Activated naive CD4-positive, alpha-beta T cell (primary cell): ENCODE measurements at regions not wholly inside any gene's neighbourhood (a gene's known extent, or its start where the extent isn't known, plus 50 kb on each side); places are given as distances from the start of the nearest gene placed in this dataset.

Experiments used
- DNase-seq, 4 experiments: peaks; one replicate each; lab custom pipeline; 2025; lab: John Stamatoyannopoulos, UW

GRCh38 chr16:7183768-7184167 lies 148.9 kb upstream of the RBFOX1 start:
- no peak for DNase-seq

DNA sequence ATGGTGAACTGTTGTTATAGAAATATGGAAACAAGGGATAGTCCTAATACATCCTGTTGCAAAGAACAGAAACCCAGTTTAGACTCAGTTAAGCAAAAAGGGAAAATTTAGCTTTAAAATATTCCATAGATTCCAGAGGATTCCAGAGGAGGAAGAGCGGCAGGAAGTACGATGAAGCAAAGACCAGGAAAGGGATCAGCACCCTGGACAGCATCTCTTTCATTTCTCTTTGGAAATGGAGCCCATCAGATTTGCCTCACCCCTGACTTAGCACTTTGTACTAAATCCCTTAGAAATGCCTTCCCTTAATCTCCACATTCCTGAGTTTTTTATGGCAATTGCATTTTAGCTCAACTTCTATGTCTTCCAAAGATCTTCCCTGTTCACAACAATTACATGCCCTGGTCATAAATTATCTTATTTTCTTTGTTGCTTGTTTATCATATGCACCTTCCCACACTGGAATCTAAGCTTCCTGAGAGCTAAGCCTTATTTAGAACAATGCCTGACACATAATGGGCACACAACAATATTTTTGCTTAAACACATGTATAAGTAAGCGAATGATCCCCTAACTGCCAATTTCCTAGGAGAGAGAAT lies 150.0 kb upstream of the RBFOX1 start:
- no peak for DNase-seq

- no peak for DNase-seq
These were observed 154.8 kb upstream of the RBFOX1 start for GRCh38 chr16:7177875-7178274.

DNA sequence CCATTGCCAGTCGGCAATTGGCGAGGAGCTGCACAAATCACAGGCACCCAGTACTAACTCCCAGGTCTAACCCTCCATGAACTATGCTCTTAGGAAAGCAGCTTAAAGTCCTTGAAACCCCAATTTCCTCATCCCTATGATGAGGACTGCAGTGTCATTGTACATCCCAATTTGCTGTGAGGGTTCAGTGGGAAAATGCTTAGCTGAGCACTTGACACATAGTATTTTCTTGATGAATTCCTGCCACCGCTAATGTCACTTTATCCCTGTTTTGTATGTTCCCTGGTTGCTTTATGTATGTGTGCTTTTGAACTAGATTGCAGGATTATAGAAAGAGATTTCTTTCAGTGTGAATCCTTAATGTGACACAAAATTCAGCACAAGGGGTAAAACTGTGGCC lies 161.5 kb upstream of the RBFOX1 start:
- no peak for DNase-seq

DNA sequence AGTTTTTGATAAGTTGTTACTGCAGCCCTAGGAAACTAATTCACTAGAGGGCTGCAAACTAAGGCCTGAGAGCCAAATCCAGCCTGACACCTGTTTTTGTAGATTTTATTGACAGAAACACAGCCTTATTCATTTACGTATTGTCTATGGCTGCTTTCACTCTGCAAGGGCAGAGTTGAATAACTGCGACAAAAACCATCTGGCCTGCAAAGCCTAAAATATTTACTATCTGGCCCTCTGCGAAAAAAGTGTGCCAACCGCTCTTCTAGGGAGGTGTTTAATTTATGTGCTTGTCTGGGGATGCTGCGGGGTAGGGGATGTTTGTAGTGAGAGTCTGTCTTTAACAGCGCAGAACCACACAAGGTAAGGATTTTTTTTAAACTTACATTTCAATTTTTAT lies 165.0 kb upstream of the RBFOX1 start:
- no peak for DNase-seq

GRCh38 chr16:7161891-7162290 lies 170.8 kb upstream of the RBFOX1 start:
- no peak for DNase-seq

DNA sequence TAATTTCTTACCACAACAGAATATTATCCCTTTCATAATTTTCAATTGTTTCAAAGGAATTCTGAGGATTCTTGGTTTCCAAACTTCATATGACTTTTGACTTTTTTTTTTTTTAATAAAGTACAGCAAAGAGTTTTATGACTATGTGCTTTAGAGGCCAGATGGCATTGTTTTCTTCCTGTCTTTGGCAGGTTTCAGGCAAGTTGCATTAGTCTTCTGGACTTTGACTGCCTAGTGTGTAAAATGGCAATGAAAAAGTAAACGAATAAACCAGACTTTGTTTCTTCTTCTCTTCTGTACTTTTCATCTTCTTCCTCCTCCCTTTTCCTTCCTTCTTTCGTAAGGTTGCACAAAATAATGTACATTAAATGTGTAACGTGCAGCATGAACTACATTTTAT lies 172.6 kb upstream of the RBFOX1 start:
- DNase-seq, result no peak

DNA sequence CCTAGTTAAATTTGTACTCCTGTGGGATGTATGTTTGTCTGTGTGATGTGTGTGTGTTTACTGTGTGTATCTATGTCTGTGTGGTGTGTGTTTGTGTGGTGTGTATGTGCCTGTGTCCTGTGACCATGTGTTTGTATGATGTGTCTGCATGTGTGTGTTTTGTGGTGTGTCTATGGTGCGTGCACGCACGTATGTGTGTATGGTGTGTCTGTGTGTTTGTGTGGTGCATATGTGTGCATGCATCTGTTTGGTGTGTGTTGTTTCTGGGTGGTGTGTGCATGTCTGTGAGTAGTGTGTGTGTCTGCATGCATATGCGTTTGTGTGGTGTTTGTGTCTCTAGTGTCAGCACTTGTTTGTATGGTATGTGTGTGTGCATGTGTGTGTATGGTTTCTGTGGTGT lies 174.2 kb upstream of the RBFOX1 start:
- DNase-seq, result no peak

DNA sequence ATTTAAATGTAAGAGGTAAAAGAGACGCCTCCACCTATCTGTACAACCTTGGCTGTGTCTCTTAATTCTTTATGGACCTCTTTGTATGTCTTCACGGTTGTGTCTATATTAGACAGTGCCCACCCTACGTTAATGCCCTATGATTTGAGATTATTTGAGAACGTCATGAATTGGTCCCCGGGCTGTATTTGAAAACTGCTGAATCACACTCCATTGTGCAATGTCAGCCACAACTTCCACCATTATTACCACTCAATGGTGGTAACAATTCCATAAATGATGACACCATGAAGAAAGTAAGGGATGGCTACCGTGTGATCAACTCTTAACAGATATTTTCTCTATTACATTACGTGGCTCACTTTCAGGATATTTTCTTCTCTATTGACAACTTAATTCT lies 182.4 kb upstream of the RBFOX1 start:
- DNase-seq, result no peak

- DNase-seq, result no peak
These were observed 184.0 kb upstream of the RBFOX1 start for GRCh38 chr16:7148606-7149005.

DNA sequence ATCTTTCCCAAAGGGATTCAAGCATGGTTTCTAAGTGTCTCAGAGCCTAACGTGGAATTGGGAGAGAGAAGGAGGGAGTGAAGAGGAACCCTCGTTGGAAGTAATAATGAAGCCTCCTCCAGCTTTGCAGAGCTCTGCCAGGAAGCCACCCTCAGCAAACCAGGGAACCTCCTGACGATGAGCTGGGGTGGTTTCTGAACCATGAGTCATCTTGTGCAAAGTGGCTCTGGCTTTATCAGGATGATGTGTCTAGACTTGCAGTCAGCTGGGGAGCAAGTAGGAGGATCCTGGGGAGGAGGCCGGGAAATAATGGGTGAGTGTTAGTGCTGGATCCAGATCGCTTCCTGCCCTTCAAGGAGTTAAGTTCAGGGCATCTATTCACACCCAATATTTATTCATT lies 191.7 kb upstream of the RBFOX1 start:
- DNase-seq, result no peak

DNA sequence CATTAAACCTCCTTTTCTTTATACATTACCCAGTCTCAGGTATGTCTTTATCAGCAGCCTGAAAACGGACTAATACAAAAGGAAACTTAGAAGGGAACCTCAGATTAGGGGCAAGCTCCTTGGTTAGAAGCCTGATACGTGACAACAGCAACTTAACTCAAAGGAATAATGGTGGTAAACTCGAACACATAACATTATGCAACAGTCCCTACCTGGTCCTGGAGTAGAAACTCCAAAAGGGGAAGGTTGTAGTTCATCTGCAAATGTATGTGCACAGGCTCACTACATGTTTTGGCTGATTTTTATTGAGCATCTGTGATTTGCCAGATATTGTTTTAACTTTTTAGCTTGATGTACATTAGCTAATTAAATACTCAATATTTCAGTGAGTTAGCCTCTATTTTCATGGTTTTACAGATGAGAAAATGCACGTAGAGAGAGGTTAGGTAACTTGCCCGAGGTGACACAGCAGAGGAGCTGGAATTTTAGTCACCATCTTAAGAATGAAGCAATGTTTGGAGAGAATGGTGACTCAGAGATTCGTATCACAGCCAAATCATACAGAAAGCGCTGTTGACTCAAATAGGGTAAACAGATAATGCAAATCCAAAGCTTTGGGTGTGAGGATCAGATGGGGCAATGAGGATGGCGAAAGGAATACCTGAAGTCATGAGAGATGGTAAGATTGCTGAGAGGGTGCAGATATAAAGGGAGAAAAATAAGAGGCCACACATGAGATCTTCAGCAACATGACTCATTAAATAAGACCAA lies 194.9 kb upstream of the RBFOX1 start:
- no peak for DNase-seq

GRCh38 chr16:7132465-7132864 lies 200.2 kb upstream of the RBFOX1 start:
- DNase-seq, result no peak

GRCh38 chr16:7124701-7125100 lies 207.9 kb upstream of the RBFOX1 start:
- DNase-seq, result no peak

- no peak for DNase-seq
These were observed 208.4 kb upstream of the RBFOX1 start for GRCh38 chr16:7124242-7124641.

- no peak for DNase-seq
These were observed 215.9 kb upstream of the RBFOX1 start for GRCh38 chr16:7116734-7117133.

DNA sequence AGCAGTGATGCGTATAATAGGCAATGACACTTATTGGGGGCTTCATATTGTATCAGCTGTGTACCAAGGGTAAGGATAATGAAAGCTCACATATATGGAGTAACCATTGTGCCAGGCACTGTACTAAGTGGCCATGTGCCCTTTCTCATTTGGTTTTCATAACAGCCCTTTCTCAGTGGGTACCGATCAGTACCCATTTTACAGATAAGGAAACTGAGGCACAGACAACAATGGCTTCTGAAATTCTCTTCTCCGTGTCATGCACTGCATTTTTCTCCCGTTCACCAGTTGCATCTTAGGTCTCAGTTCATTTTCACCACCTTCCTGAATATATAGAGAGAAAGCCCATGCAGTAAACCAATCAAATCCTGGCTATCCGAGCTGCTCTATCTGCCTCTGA lies 216.7 kb upstream of the RBFOX1 start:
- no peak for DNase-seq

DNA sequence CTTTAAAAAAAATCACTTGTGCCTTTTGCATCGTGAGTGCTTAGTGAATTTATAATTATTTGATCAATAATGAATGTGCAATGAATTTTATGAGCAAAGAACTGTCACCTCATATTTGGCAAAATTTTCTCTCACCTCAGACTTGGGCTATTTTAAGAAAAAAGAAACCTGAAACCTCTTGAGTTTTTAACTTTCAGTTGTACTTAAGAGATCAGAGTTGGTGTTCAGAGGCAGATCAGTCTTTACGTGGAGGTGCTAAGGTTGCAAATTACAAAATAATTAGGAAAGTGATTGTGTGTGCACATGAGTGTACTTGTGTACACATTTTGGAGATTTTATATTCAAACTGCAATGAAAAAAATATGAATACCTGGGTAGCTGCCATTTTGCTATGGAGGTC lies 218.7 kb upstream of the RBFOX1 start:
- DNase-seq, result no peak

GRCh38 chr16:7113395-7113794 lies 219.2 kb upstream of the RBFOX1 start:
- DNase-seq, result no peak

DNA sequence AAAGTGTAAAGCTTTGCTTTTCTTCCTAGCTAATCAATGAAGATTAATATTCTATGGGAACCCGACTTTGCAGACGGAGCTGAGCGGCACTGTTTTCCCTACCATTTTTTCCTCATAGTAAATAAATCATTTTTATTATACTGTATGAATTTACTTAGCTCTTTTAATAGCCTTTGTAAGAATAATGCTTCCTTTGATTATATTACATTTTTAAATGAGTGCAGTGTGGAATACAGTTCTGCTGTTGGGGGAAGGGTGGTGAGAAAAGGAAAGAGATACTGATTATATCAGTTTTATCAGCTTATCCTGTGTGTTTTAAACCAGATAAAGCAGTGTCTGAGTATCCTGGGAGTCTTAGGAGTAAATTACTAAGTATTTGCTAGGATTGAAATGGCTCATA lies 221.4 kb upstream of the RBFOX1 start:
- no peak for DNase-seq

GRCh38 chr16:7107436-7107835 lies 225.2 kb upstream of the RBFOX1 start:
- no peak for DNase-seq

DNA sequence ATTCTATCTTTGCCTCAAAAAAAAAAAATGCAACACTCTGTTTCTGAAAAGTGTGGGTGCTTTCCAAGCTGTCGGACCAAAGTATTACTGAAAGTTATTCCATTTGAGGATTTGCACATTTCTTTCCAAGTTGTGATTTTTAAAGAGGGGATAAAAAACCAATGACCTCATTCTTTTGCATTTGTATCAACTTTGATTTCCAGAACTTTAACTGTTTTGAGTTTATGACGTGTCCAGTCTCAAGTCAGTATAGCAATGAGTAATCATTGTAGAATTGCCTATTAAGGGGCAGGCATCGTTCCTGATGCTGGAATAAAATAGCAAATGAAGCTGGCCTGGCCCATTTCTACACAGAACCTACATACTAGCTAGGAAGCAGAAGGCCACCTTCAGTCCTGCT lies 229.6 kb upstream of the RBFOX1 start:
- DNase-seq, result no peak

DNA sequence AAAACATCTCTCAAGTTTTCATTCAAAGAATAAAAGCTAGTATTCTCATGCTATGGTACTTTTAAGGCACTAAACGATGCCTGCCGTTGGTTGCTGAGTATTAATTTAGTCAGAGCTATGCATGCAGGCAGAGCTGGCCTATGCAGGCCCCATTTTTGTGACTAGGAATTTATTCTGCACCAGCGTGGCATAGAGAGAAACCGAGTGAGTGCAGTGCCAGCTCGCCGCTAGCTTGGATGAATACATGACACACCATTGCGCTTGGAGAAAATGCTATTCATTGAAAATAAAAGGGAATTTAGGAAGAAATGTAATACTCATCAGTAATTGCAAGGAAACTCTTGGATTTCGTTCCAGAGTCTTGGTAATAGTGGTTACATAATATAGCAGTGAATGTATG lies 231.6 kb upstream of the RBFOX1 start:
- DNase-seq, result no peak

- no peak for DNase-seq
These were observed 235.1 kb upstream of the RBFOX1 start for GRCh38 chr16:7097518-7097917.
